HG03108 (cell line): ENCODE measurements at regions not wholly inside any gene's neighbourhood (a gene's known extent, or its start where the extent isn't known, plus 50 kb on each side); places are given as distances from the start of the nearest gene placed in this dataset.

Experiments used
- ATAC-seq: cut with Tn5 transposase; IDR thresholded peaks from one replicate; pipeline ENCODE4 v1.9.1; 2021; ENCODE audit warnings: moderate library complexity; ENCODE audit not compliant: unreplicated experiment

GRCh38 chr11:115664313-115664712, 160.1 kb upstream of the CADM1 start:
- ATAC-seq: no peak

- ATAC-seq: no peak
These were observed 159.6 kb upstream of the CADM1 start for GRCh38 chr11:115663790-115664189.

GRCh38 chr11:115660030-115660805, 156.0 kb upstream of the CADM1 start:
- ATAC-seq: no peak

GRCh38 chr11:115659061-115659963, 155.1 kb upstream of the CADM1 start:
- no peak for ATAC-seq

- no peak for ATAC-seq
These were observed 153.4 kb upstream of the CADM1 start for GRCh38 chr11:115657586-115657985.

- ATAC-seq: no peak
These were observed 152.5 kb upstream of the CADM1 start for GRCh38 chr11:115656669-115657068.

- no peak for ATAC-seq
These were observed 151.8 kb upstream of the CADM1 start for GRCh38 chr11:115656041-115656440.

- no peak for ATAC-seq
These were observed 150.6 kb upstream of the CADM1 start for GRCh38 chr11:115654792-115655191.

- no peak for ATAC-seq
These were observed 149.7 kb upstream of the CADM1 start for GRCh38 chr11:115653926-115654325.

GRCh38 chr11:115653076-115653475, 148.9 kb upstream of the CADM1 start:
- ATAC-seq: no peak

GRCh38 chr11:115652496-115652895, 148.3 kb upstream of the CADM1 start:
- ATAC-seq: no peak

- ATAC-seq: no peak
These were observed 147.9 kb upstream of the CADM1 start for GRCh38 chr11:115652094-115652493.

GRCh38 chr11:115649461-115649860, 145.2 kb upstream of the CADM1 start:
- ATAC-seq: no peak

- ATAC-seq: no peak
These were observed 141.6 kb upstream of the CADM1 start for GRCh38 chr11:115645631-115646317.

GRCh38 chr11:115644856-115645255, 140.6 kb upstream of the CADM1 start:
- no peak for ATAC-seq

- ATAC-seq: no peak
These were observed 139.5 kb upstream of the CADM1 start for GRCh38 chr11:115643549-115644270.

- ATAC-seq: no peak
These were observed 138.4 kb upstream of the CADM1 start for GRCh38 chr11:115642660-115643059.

- no peak for ATAC-seq
These were observed 133.5 kb upstream of the CADM1 start for GRCh38 chr11:115637599-115638241.

- ATAC-seq: no peak
These were observed 132.7 kb upstream of the CADM1 start for GRCh38 chr11:115636753-115637527.
